GM20000 (cell line): ENCODE measurements at regions not wholly inside any gene's neighbourhood (a gene's known extent, or its start where the extent isn't known, plus 50 kb on each side); places are given as distances from the start of the nearest gene placed in this dataset.
"Not testable (repeated sequence)": the region's sequence is repeated elsewhere in the genome, so short reads cannot be mapped to it uniquely, and the experiment has no call there.

Experiments
- DNase-seq: peaks from one replicate; pipeline ENCODE4 v3.0.0; 2012; ENCODE audit warnings: low spot score
- TF ChIP-seq, protein P1 (sequence below): IDR thresholded peaks from 2 replicates; pipeline ENCODE4 v1.5.1; 2012; ENCODE audit warnings: mild to moderate bottlenecking, control low read depth; ENCODE audit errors: extremely low read depth, missing control alignments

DNA sequence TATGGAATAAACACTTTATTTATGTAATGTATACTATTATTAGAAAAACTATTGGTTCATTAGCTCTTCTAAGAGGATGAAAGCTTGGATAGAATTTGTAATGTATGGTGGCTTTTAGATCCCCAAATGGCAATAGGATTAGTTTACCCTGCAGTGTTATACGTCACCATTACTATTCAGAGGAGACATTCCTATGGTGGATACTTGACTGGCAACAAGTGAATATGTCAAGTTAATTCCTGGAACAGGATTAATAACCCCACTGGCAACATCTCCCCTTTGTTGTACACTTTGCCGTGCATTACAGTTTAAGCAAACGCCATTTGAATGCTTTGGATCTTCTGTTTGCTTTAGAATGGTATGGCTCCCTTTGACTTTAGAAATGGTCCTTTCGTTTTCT lies 420.3 kb downstream of the FAM47B start:
- TF ChIP-seq, protein P1, sequence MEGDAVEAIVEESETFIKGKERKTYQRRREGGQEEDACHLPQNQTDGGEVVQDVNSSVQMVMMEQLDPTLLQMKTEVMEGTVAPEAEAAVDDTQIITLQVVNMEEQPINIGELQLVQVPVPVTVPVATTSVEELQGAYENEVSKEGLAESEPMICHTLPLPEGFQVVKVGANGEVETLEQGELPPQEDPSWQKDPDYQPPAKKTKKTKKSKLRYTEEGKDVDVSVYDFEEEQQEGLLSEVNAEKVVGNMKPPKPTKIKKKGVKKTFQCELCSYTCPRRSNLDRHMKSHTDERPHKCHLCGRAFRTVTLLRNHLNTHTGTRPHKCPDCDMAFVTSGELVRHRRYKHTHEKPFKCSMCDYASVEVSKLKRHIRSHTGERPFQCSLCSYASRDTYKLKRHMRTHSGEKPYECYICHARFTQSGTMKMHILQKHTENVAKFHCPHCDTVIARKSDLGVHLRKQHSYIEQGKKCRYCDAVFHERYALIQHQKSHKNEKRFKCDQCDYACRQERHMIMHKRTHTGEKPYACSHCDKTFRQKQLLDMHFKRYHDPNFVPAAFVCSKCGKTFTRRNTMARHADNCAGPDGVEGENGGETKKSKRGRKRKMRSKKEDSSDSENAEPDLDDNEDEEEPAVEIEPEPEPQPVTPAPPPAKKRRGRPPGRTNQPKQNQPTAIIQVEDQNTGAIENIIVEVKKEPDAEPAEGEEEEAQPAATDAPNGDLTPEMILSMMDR = no peak
- DNase-seq = no peak

DNA sequence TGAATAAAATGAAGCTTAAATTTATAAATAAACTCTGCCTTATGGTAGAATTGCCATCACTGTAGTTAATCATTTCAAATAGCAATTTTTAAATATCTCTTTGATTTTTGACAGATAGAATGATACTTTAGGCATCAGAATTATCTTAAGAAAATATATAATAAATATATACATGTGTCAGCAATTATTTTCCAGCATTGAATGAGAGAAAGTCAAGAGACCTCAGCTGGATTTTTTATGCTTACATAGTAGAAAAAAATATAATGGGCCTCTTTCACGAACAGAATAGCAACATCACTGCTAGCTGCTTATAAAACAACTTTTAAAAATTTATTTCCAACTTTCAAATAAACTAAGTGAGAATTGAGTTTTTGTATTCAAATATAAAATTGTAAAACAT lies 424.0 kb upstream of the MAGEB16 start:
- DNase-seq = no peak
- TF ChIP-seq, protein P1 = no peak

- DNase-seq = peak; percentile 11
Measured at GRCh38 chrX:35380808-35381700, 417.1 kb upstream of the MAGEB16 start.

DNA sequence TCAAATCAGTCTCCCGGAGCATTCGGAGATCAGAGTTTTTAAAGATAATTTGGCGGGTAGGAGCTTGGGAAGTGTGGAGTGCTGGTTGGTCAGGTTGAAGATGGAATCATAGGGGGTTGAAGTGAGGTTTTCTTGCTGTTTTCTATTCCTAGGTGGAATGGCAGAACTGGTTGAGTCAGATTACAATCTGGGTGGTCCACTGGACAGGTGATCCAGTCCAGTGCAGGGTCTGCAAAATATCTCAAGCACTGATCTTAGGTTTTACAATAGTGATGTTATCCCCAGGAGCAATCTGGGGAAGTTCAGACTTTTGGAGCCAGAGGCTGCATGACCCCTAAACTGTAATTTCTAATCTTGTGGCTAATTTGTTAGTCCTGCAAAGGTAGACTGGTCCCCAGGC lies 416.4 kb upstream of the MAGEB16 start:
- DNase-seq = not testable (repeated sequence)

More at GRCh38 chrX:35380808-35381700, 417.1 kb upstream of the MAGEB16 start:
- TF ChIP-seq, protein P1 = peak; percentile 16

DNA sequence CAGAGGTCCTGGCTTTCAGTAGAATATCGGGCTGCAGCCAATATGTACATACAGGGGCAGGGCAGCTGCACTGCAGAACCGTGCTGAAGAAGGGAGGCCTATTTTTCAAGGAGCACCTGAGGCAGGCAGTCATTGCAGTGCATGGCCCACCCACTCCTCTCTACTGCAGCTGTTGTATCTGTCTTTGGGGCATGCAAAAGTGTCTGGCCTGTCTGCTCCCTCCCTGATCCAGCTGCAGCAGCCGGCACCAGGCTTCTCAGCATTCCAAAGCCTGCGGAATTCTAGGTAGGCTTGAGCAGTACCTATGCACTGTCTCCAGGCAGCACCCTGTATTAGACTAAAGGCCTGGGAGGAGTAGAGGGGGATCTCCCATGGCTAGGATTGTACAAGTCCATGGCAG lies 415.2 kb upstream of the MAGEB16 start:
- TF ChIP-seq, protein P1 = no peak
- DNase-seq = no peak

- TF ChIP-seq, protein P1 = no peak
- DNase-seq = no peak
Measured at GRCh38 chrX:35392232-35392631, 405.9 kb upstream of the MAGEB16 start.

DNA sequence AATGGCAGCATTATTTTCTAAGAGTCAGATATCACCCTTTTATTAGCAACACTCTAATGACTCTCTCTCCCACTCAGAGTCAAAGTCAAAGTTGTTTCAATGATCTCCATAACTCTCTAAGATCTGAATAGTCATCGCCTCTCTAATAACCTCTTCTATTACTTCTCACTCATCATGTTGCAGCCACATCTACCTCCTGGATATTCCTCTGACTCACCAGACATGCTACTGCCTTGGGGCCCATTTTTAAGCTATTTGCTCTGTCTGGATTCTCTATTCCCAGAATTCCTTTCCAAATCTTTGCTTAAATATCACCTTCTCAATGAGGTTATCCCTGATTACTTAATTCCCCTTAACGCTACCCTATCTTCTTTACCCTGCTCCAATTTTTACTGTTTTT lies 391.8 kb upstream of the MAGEB16 start:
- TF ChIP-seq, protein P1 = no peak
- no peak for DNase-seq

GRCh38 chrX:35416782-35417181 lies 381.4 kb upstream of the MAGEB16 start:
- TF ChIP-seq, protein P1 = no peak

More at GRCh38 chrX:35416782-35417181, 381.4 kb upstream of the MAGEB16 start:
- DNase-seq = no peak
